ENCODE measurements at regions not wholly inside any gene's neighbourhood (a gene's known extent, or its start where the extent isn't known, plus 50 kb on each side); places are given as distances from the start of the nearest gene placed in this dataset.
A peak's percentile ranks its signal among the peaks of the same experiment; 100 is the strongest.

DNA sequence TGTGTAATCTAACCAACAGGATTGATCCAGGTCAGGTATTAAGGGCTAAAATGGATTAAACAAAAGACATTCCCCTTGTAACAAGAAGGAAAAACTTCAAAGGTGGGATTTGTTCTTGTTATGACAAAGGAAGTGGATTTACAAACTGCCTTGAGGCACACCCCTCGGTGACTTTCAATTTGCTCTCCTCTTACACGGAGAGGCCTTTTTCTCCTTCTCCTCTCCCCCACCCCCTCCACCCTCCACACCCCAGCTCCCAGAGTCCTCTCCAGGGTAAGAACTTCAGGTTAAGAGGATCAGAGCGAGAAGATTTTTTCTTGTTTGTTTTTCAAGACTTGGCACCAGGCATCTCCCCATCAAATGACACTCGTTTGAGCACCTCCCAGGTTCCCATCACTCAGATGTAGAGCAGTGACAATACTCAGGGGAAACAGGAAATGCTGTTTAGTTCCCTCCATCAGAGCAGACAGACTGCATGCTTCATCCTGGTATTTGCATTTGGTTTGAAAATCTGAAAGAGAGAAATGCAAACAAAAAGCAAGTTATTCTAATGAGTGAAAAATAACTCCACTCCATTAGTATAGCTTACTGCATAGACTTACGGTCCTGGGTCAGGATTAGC, 77.6 kb upstream of the TMEM260 start:
- H3K9me3 Mint-ChIP-seq, result no peaks in the 10 kb centered on the region
- peaks cover 26% of the 10 kb centered on the region for H3K4me1 Mint-ChIP-seq
- Histone ChIP-seq H3K9me3 (ENCODE audit: control insufficient read depth, low read length) (peaks cover 3% of the 10 kb centered on the region), H3K27me3 (ENCODE audit: control insufficient read depth, insufficient read depth, low read length, poor library complexity, severe bottlenecking) (no peaks in the 10 kb centered on the region), H3K4me1 (ENCODE audit: control insufficient read depth, insufficient read depth, low read length) (peaks cover 7% of the 10 kb centered on the region), H3K9ac (ENCODE audit: extremely low read depth, low read length, poor library complexity, severe bottlenecking) (no peak overlapping the region), H3K36me3 (ENCODE audit: control insufficient read depth, insufficient read depth, low read length) (no peaks in the 10 kb centered on the region), H3K4me3 (ENCODE audit: low read length) (no peak overlapping the region), H3K27ac (ENCODE audit: low read depth, low read length) (no peak overlapping the region)
- WGBS, 2 experiments (ENCODE audit: insufficient coverage in 1 of 2, insufficient read length in 1 of 2), result 32 to 67% methylated on average over 1 to 4 of the region's 5 CpGs
- no peaks in the 10 kb centered on the region for H3K36me3 Mint-ChIP-seq (ENCODE audit: low read depth)
- no peak overlapping the region for H3K27ac Mint-ChIP-seq
- TF ChIP-seq, protein P1, sequence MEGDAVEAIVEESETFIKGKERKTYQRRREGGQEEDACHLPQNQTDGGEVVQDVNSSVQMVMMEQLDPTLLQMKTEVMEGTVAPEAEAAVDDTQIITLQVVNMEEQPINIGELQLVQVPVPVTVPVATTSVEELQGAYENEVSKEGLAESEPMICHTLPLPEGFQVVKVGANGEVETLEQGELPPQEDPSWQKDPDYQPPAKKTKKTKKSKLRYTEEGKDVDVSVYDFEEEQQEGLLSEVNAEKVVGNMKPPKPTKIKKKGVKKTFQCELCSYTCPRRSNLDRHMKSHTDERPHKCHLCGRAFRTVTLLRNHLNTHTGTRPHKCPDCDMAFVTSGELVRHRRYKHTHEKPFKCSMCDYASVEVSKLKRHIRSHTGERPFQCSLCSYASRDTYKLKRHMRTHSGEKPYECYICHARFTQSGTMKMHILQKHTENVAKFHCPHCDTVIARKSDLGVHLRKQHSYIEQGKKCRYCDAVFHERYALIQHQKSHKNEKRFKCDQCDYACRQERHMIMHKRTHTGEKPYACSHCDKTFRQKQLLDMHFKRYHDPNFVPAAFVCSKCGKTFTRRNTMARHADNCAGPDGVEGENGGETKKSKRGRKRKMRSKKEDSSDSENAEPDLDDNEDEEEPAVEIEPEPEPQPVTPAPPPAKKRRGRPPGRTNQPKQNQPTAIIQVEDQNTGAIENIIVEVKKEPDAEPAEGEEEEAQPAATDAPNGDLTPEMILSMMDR (conservative IDR thresholded peaks at IDR 0.05), result no peak
- peaks cover 22% of the 10 kb centered on the region for H3K27me3 Mint-ChIP-seq (ENCODE audit: insufficient read depth)
- DNase-seq, result peak; percentile 60
- H3K4me3 Mint-ChIP-seq, result no peak overlapping the region

DNA sequence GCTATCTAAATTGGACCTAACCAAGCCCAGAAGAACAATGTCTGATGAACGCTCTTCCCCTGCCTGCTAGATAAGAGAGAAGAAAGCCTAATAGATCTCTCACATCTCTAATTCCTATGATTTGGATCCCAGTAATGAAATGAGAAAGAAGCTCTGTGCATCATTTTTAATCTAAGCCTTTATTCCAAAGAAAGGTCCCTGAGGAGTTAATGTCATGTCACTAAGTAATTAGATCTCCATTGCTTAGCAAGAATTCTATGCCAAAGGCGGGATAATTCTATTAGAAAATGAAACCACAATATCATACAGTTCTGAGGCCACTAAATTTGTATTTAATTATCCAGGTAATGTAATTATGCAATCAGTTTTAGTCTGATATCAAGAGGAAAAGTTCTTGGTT, 74.2 kb upstream of the TMEM260 start:
- TF ChIP-seq, protein P1 (conservative IDR thresholded peaks at IDR 0.05), result no peak
- no peak for DNase-seq
- Mint-ChIP-seq H3K27me3 (ENCODE audit: insufficient read depth) (peaks cover 31% of the 10 kb centered on the region), H3K27ac (no peak overlapping the region), H3K4me3 (no peak overlapping the region), H3K9me3 (no peaks in the 10 kb centered on the region), H3K36me3 (ENCODE audit: low read depth) (no peaks in the 10 kb centered on the region), H3K4me1 (peaks cover 23% of the 10 kb centered on the region)
- Histone ChIP-seq H3K27ac (ENCODE audit: low read depth, low read length) (no peak overlapping the region), H3K27me3 (ENCODE audit: control insufficient read depth, insufficient read depth, low read length, poor library complexity, severe bottlenecking) (no peaks in the 10 kb centered on the region), H3K9me3 (ENCODE audit: control insufficient read depth, low read length) (peaks cover 6% of the 10 kb centered on the region), H3K36me3 (ENCODE audit: control insufficient read depth, insufficient read depth, low read length) (no peaks in the 10 kb centered on the region), H3K4me1 (ENCODE audit: control insufficient read depth, insufficient read depth, low read length) (peaks cover 7% of the 10 kb centered on the region), H3K9ac (ENCODE audit: extremely low read depth, low read length, poor library complexity, severe bottlenecking) (no peak overlapping the region), H3K4me3 (ENCODE audit: low read length) (no peak overlapping the region)
- 67 to 94% methylated on average over 1 of the region's 2 CpGs for WGBS, 2 experiments (ENCODE audit: insufficient coverage in 1 of 2, insufficient read length in 1 of 2)

DNA sequence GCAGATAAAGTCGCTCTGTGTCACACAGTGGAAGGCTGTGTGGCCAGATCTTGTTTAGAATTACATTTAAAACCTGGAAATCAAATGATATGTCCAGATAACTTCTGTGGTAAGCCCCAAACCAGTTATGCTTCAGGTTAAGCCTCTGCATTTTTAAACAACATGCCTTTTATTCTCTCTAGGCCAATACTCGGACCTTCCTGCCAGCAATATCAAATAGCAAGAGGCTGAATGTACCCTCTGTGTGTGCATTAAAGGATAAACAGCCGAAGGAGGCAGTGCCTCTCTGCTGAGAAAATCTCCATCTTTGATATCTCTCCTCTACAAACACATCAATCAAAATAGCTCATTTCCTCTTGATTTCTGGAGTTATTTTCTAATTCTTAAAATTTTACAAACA, 67.1 kb upstream of the TMEM260 start:
- WGBS, 2 experiments (ENCODE audit: insufficient coverage in 1 of 2, insufficient read length in 1 of 2), result 91 to 100% methylated on average over 1 to 3 of the region's 3 CpGs
- Mint-ChIP-seq H3K27ac (no peak overlapping the region), H3K36me3 (ENCODE audit: low read depth) (no peaks in the 10 kb centered on the region), H3K4me1 (peaks cover 17% of the 10 kb centered on the region), H3K9me3 (no peaks in the 10 kb centered on the region), H3K4me3 (no peak overlapping the region), H3K27me3 (ENCODE audit: insufficient read depth) (peaks cover 48% of the 10 kb centered on the region)
- no peak for DNase-seq
- Histone ChIP-seq H3K4me3 (ENCODE audit: low read length) (no peak overlapping the region), H3K27ac (ENCODE audit: low read depth, low read length) (no peak overlapping the region), H3K36me3 (ENCODE audit: control insufficient read depth, insufficient read depth, low read length) (no peaks in the 10 kb centered on the region), H3K4me1 (ENCODE audit: control insufficient read depth, insufficient read depth, low read length) (no peaks in the 10 kb centered on the region), H3K27me3 (ENCODE audit: control insufficient read depth, insufficient read depth, low read length, poor library complexity, severe bottlenecking) (no peaks in the 10 kb centered on the region), H3K9me3 (ENCODE audit: control insufficient read depth, low read length) (no peaks in the 10 kb centered on the region), H3K9ac (ENCODE audit: extremely low read depth, low read length, poor library complexity, severe bottlenecking) (no peak overlapping the region)
- TF ChIP-seq, protein P1 (conservative IDR thresholded peaks at IDR 0.05), result no peak

Data from endodermal cell (in vitro differentiated cells).